ENCODE measurements at regions not wholly inside any gene's neighbourhood (a gene's known extent, or its start where the extent isn't known, plus 50 kb on each side); places are given as distances from the start of the nearest gene placed in this dataset.

DNA sequence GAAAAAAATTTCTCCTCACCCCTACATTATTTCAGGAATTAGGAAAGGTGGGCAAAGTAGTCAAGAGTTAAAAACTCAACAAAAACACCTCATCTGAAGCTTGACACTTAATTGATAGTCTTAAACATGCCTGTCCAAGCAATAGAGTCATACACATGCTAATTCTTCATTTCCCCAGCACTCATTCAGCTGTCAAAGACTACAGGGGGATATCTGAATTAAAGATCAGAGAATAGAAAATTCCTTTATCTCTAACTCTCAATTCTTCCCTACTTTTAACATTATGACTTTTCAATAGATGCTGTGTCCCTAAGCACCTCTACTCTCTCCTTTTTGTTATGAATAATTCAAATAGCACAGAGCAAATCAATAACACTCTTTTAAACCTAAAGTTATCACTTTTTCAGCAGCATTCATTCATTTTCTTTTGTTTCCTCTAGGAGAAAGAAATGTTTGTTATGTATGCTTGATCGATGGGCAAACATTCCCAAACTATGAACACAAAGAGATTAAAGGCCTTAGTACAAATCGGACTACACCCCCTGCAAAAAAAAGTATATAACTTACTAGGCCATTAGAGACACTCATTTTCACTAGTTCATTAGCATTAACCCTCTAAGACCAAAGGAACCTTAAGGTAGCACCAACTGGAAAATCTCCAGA lies 94.9 kb upstream of the SPTLC3 start:
- WGBS (ENCODE audit: insufficient coverage): no CpG with 5 or more reads among the region's 2 CpGs
- no peaks in the 10 kb centered on the region for H3K36me3 ChIP-seq (replicated peaks in 1 of 2; ENCODE audit: control insufficient read depth in 1 of 2, insufficient read depth in 2 of 2, low read length in 2 of 2)
- H3K27ac ChIP-seq (ENCODE audit: low read depth in 1 of 2, low read length in 2 of 2): no peak overlapping the region

DNA sequence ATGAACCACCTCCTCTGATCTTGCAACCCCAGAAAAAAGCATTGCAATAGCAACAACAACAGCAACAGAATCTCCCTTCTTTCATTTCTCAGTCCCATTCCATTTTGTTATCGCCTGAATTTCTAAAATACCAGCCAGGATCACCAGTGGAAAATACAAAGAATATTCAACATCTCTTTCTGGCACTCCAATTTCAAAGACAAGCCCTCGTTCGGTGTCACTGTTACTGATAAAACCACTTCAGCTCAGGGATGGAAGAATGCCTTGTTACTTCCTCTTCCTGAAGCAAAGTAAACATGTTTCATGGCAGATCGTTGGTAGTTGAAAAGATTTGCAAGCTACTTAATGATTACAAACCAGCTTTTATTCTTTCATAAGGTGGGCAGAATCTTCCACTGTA lies 94.0 kb upstream of the SPTLC3 start:
- Histone ChIP-seq H2AFZ (ENCODE audit: insufficient read depth, low read depth, low read length, poor library complexity, severe bottlenecking) (no peak overlapping the region), H3K9me3 (replicated peaks in 1 of 2; ENCODE audit: control insufficient read depth in 1 of 2, insufficient read depth in 1 of 2, low read length in 2 of 2) (no peaks in the 10 kb centered on the region), H4K20me1 (ENCODE audit: insufficient read depth, low read length) (no peaks in the 10 kb centered on the region), H3K79me2 (ENCODE audit: insufficient read depth, low read length) (no peaks in the 10 kb centered on the region), H3K4me2 (replicated peaks; ENCODE audit: extremely low read depth, low read length, poor library complexity, severe bottlenecking) (no peak overlapping the region), H3K4me1 (ENCODE audit: control insufficient read depth in 1 of 2, insufficient read depth in 2 of 2, low read length in 2 of 2) (no peaks in the 10 kb centered on the region), H3K36me3 (replicated peaks in 1 of 2; ENCODE audit: control insufficient read depth in 1 of 2, insufficient read depth in 2 of 2, low read length in 2 of 2) (no peaks in the 10 kb centered on the region), H3K4me3 (replicated peaks in 1 of 3; ENCODE audit: low read depth in 2 of 3, low read length in 3 of 3) (no peak overlapping the region), H3K27ac (ENCODE audit: low read depth in 1 of 2, low read length in 2 of 2) (no peak overlapping the region), H3K9ac (ENCODE audit: insufficient read depth, low read length, poor library complexity, severe bottlenecking) (no peak overlapping the region), H3K27me3 (ENCODE audit: control insufficient read depth in 2 of 2, insufficient read depth in 2 of 2, low read length in 2 of 2) (no peaks in the 10 kb centered on the region)
- no peak overlapping the region for H3K4me3 Mint-ChIP-seq
- TF ChIP-seq, protein P1, sequence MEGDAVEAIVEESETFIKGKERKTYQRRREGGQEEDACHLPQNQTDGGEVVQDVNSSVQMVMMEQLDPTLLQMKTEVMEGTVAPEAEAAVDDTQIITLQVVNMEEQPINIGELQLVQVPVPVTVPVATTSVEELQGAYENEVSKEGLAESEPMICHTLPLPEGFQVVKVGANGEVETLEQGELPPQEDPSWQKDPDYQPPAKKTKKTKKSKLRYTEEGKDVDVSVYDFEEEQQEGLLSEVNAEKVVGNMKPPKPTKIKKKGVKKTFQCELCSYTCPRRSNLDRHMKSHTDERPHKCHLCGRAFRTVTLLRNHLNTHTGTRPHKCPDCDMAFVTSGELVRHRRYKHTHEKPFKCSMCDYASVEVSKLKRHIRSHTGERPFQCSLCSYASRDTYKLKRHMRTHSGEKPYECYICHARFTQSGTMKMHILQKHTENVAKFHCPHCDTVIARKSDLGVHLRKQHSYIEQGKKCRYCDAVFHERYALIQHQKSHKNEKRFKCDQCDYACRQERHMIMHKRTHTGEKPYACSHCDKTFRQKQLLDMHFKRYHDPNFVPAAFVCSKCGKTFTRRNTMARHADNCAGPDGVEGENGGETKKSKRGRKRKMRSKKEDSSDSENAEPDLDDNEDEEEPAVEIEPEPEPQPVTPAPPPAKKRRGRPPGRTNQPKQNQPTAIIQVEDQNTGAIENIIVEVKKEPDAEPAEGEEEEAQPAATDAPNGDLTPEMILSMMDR (IDR thresholded peaks at IDR 0.05): no peak
- WGBS (ENCODE audit: insufficient coverage): 100% methylated on average over 1 of the region's 4 CpGs
- H3K36me3 Mint-ChIP-seq: no peaks in the 10 kb centered on the region
- H3K4me1 Mint-ChIP-seq: no peaks in the 10 kb centered on the region
- no peaks in the 10 kb centered on the region for H3K9me3 Mint-ChIP-seq
- DNase-seq: no peak
- no peaks in the 10 kb centered on the region for H3K27me3 Mint-ChIP-seq (ENCODE audit: low read depth in 3 of 3)
- H3K27ac Mint-ChIP-seq: no peak overlapping the region
- intact Hi-C loops (cut with micrococcal nuclease): no loop called here

More for the DNA sequence above, 94.9 kb upstream of the SPTLC3 start:
- TF ChIP-seq, protein P1 (IDR thresholded peaks at IDR 0.05): no peak
- no peaks in the 10 kb centered on the region for H4K20me1 ChIP-seq (ENCODE audit: insufficient read depth, low read length)
- H3K4me3 Mint-ChIP-seq: no peak overlapping the region
- no peaks in the 10 kb centered on the region for H3K36me3 Mint-ChIP-seq
- H3K4me1 Mint-ChIP-seq: no peaks in the 10 kb centered on the region
- no peak overlapping the region for H3K4me2 ChIP-seq (replicated peaks; ENCODE audit: extremely low read depth, low read length, poor library complexity, severe bottlenecking)
- no peak for DNase-seq
- H3K27ac Mint-ChIP-seq: no peak overlapping the region
- no peak overlapping the region for H3K4me3 ChIP-seq (replicated peaks in 1 of 3; ENCODE audit: low read depth in 2 of 3, low read length in 3 of 3)
- no peaks in the 10 kb centered on the region for H3K79me2 ChIP-seq (ENCODE audit: insufficient read depth, low read length)
- no peaks in the 10 kb centered on the region for H3K9me3 ChIP-seq (replicated peaks in 1 of 2; ENCODE audit: control insufficient read depth in 1 of 2, insufficient read depth in 1 of 2, low read length in 2 of 2)
- no peak overlapping the region for H2AFZ ChIP-seq (ENCODE audit: insufficient read depth, low read depth, low read length, poor library complexity, severe bottlenecking)
- no peaks in the 10 kb centered on the region for H3K4me1 ChIP-seq (ENCODE audit: control insufficient read depth in 1 of 2, insufficient read depth in 2 of 2, low read length in 2 of 2)
- H3K27me3 Mint-ChIP-seq (ENCODE audit: low read depth in 3 of 3): no peaks in the 10 kb centered on the region
- no peak overlapping the region for H3K9ac ChIP-seq (ENCODE audit: insufficient read depth, low read length, poor library complexity, severe bottlenecking)
- H3K9me3 Mint-ChIP-seq: no peaks in the 10 kb centered on the region
- H3K27me3 ChIP-seq (ENCODE audit: control insufficient read depth in 2 of 2, insufficient read depth in 2 of 2, low read length in 2 of 2): no peaks in the 10 kb centered on the region
- intact Hi-C loops (cut with micrococcal nuclease): no loop called here

All from CD14-positive monocyte (primary cell).